CD1c-positive myeloid dendritic cell (primary cell): ENCODE measurements at regions not wholly inside any gene's neighbourhood (a gene's known extent, or its start where the extent isn't known, plus 50 kb on each side); places are given as distances from the start of the nearest gene placed in this dataset.
A peak's percentile ranks its signal among the peaks of the same experiment; 100 is the strongest.
"Not testable (repeated sequence)": the region's sequence is repeated elsewhere in the genome, so short reads cannot be mapped to it uniquely, and the experiment has no call there.

Source experiments
- DNase-seq: peaks from one replicate; pipeline ENCODE4 v3.0.0-alpha.2; 2016; ENCODE audit errors: extremely low spot score

DNA sequence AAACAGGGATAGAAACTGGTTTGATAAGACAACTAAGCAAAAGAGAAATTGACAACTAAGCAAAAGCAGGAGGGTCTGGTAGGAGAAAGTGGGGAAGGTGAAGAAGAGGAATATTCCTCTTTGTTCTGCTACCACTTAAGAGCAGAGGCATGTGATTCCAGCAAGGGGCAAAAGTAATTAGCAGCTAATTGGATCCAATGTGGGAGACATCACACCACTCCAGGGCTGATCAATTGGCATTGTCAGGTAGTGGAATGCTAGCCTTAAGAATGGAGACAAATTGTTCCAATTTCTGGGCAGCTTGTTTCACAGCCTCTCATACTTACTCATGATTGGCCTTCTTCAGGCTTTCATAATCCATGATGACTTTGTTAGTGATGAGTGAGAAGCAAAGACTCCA lies 547.1 kb upstream of the GCFC2 start:
- DNase-seq: no peak

DNA sequence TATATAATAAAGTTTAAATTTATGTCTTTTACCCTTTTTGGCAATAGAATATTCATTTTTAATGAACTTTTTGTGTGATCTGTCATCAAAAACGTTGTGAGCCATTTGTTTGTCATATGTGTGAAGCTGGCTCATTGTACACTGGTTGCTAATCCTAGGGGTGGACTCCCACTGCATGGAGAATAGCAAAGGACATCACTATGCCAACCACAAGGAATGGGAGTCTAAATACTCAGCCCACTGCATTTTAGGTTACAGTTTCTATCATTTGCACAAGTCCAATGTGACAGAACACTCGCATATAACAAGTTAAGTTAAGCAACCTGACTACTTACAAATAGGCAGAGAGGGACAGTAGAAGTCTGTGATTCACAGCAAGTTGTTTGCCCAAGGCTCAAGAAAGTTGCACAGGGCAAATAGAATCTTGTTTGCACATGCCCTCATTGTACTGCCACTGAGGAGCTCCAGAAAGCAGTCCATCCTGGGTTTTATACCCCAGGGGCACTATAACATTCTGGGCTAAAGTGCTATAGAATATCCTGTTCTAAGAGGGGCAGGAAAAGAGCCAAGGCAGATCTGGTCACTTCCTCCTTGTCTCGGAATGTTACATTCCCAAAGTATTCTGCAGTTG lies 545.9 kb upstream of the GCFC2 start:
- no peak for DNase-seq

DNA sequence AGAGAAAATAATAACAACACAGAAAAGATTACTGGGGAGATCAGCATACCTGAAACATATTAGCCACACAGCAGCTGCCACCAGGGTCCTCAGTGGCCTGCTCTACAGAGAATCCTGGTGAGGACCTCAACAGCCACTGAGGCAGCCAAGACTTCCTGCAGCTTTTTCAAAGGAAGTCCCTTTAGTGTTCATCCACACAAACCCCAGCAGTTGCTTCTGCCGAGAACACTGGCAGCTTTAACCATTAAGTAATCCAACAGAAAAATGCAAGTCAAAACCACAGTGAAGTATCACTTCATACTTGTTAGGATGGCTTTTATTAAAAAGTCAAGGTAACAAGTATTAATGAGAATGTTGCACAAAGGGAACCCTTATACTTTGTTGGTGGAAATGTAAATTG lies 542.0 kb upstream of the GCFC2 start:
- DNase-seq: no peak

DNA sequence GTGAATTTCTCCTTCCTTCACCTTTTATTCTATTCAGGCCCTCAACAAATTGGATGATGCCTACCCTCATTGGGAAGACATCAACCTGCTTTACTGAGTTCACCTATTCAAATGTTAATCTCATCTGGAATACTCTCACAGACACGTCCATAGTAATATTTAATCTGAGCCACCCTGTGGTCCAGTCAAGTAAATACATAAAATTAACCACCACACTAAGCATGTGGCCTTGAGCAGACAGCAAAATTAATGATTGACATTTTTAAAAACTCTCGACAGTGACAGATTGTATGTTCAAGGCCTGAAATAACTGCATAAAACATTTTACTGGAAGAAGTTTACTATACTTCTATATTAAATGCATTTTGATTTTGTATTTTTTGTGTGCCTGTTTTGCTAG lies 540.6 kb upstream of the GCFC2 start:
- DNase-seq: no peak

DNA sequence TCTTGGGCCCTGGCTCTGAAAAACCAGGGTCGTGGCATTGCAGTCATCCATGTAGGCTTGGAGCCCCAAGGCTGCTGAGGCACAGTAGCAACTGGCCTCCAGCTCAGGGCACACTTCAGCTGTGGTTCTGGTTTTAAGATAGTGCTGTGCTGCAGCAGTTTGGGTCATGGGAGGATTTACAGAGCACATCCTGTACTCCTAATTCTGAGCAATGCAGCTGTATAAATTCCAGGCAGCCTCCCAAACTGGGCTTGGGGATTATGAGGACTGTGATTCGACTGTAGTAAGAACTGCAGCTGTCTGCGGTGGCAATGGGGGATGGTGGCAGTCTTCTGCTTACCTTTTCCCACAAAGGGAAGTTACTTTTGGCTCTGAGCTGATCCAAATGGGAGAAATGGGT lies 536.3 kb upstream of the GCFC2 start:
- DNase-seq: no peak

DNA sequence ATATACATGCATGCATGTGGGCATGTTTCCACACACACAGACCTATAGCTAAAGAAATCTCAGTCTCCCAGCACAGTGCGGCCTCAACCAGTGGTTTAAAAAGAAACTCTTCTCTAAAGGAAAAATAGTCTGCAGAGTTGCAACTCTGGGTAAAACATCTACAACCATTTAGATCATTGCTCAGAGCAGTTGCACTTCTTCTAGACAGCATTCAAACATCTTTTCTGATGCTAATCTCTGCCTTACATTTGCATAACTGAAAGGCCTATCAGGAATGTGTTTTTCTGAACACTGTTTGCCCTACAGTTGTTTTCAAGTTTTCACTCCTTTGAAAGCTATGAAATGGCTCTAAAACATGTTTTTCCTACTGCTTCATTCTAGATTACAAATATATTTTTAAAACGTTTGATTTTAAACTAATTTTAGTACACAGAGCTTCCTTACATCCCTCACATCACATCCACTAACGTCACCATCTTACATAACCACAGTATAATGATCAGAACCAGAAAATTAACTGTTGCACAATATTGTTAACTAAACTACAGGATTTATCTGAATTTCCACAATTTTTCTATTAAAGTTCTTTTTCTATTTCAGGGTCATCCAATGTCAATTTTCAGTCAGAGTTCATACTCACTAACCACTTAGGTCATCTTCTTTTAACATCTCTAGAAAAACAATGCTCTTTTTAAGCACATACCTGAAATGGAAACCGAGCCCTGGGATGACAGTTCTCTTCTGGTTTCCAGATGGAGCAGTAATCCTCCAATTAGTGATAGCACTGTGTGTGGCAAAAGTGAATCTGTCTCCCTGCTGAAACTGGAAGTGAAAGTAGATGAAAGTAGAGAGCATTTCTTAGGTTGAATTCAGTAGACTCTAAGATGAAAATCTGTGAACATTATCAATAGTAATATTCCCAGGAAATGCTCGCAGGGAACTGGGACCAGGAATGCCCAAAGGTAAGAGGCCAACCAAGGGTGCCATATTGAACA lies 501.6 kb upstream of the GCFC2 start:
- DNase-seq: no peak

DNA sequence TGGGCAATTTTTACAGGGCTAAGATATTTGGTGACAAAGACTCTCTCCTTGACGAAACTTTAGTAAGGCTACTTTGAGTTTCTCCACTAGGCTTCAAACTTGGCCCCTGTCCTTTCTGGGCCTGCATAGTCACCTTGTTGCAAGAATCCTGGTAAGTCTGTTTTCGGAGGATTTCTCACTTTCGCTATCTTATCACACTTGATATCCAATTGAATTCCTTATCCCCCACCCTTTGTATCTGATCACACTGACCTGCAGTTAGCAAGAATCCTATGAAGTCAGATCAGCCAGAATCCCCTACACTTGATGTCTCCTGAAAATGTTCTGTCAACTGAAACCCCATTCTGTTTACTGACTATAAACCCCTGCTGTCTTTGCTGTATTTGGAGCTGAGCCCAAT lies 499.8 kb upstream of the GCFC2 start:
- DNase-seq: no peak

DNA sequence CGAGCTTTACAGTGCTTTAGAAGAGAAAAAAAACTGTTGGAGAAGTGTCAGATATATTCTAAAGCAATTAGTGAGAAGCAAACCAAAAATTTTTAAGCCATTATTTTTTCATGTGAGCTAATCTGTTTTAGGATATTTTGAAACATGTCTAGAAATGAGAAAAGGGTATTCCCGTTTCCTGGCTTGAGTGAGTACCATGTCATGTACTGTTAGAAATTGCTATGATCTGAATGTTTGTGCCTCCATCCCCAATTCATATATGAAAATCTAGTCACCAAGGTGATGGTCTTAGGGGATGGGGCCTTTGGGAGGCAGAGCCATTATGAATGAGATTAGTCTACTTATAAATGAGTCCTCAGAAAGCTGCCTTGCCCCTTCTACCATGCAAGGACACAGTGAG lies 493.3 kb upstream of the GCFC2 start:
- DNase-seq: no peak

DNA sequence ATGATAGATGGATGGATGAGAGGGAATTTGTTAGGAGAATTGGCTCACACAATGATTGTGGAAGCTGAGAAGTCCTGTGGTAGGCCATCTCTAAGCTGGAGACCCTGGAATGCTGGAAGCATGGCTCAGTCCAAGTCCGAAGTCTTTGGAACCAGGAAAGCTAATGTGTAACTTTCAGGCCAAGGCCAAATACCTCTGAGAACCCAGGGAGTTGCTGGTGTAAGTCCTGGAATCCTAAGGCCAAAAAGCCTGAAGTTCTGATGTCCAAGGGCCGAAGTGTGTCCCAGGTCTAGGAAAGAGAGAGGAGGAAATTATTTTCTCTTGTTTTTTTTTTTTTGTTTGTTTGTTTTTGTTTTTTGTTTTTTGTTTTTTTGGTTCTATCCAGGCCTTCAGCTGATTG lies 492.2 kb upstream of the GCFC2 start:
- DNase-seq: no peak

DNA sequence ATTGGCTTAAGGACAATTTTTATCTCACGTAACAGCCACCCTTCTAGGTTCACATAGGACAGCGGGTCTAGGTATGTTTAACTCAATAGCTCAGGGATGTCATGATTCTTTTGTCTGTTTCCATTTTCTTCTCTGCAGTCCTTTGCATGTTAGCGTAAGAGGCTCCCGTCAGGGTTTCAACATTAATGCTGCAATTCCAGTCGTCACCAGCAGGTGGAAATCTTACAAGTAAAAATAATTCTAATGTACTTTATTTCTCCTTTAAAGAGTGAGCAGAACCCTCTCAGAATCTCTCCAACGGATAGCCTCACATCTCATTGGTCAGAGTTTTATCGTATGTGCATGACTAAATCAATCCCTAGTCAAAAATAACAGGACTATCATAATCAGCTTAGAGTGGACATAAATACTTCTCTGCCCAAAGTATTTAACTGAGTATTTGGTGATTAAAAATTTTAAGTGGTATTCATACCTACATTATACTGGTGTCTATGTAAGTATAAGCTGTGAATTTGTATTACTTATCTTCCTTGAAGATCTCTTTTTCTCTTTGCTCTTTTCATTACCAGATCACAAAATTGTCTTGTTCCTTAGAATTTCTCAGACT lies 487.2 kb upstream of the GCFC2 start:
- peak; percentile 48 for DNase-seq

DNA sequence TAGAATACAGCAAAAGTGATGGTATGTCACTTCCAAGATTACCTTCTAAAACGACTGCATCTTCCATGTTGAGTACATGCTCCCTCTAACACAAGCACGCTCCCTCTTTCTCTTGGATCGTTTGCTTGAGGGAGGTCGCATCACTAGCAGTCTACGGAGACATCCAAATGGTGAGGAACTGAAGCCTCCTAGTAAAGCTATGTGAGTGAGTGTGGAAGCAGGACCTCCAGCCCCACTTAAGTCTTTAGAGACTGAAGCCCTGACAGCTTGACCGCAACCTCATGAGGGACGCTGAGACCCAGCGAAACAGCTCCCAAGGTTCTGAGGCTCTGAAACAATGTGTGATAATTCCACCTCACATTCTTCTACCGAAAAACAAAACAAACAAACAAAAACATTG lies 486.7 kb upstream of the GCFC2 start:
- DNase-seq: no peak

DNA sequence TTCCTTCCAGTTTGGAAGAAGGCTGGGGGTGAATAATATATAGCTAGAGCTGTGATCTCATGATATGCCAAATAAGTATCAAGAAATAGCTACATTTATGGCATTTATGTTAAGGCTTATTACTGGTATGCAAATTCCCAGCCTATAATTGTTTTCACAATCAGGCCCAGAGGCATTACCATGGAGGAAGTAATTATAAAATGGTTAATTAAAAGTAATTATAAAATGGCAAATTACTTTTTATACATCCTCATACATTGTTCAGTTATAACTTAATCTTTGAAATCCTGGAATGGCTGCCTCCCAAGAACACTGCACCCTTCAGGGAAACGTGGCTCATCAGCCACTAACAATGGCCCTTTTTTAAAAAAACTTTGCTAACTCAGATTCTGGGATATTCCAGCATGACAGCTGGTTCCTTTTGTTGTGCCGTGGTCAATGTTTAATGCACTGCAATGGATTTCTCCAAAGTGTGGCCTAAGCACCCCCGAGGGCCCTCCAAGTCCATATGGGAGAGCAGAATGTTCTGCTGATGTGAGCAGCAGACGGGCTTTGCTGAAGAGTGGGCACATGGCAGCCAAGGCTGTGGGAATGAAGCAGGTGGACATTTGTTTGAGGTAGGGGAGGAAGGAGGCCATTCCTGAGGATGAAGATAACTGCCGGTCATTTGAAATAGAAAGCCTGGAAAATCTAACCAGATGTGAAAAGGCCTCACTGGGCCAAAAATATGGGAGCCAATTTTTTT lies 483.5 kb upstream of the GCFC2 start:
- DNase-seq: no peak

DNA sequence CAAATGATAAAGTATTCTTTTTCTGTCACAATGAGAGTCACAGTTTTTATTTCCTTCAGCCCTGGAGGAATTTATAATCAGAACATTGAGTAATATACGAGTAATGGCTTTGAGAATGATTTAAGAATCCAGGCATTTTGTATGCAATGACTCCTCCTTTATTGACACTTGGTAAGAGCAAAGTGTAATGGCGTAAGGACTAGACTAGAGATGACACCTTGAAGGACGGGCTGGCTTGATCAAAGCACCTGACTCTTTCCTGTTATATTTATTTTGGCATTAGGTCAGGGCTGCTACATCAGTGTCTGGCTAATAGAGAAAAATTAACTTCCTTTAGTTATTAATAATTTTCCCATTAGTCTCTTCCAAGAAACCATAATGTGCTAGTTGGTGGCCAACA lies 482.4 kb upstream of the GCFC2 start:
- DNase-seq: no peak

DNA sequence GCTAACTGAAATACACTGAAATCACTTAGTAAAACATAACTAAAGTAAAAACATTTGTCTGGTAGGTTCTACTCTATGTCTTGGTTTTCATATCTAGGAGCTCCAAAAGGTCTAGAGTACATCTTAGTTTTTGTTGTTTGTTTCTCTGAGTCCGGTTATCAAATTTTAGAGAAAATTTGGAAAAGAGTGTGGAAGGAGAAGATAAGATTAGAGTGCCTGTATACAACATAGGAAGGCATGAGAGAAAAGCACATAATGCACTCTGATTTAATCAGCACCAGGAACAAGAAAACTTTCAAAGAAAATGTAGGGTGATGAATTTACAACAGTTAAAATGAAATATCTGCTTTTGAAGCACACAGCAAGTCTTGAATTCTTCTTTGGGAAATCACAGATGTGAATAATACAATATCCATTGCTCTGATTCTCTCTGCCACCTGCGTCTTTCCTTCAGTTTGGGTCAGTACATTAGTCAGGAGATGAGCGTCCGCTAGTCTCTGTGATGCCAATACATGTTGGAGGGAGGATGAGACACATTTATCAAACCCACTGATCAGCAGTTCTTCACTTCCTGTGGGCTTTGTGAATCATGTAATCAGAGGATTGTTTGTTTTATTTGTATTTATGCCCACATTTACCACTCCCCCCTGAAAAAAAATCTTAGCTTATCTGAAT lies 477.8 kb upstream of the GCFC2 start:
- DNase-seq: no peak

DNA sequence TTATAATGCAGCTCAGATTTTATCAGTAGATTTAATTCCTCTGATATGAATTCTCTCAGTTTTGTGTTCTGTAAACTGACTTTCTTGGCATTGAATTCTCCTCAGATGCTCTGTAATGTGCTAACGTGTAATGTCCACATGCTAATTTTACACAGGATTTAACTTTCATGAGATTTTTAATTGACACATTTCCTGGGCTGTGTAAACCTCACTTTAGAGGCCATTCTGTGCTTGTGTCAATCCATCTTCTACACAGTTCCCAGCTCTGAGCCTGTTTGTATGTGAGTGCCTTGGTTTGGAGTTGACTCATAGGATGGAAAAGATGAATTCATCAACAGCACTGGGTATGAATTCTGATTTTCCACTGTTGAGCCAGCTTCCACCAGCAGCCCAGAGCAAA lies 476.7 kb upstream of the GCFC2 start:
- no peak for DNase-seq

DNA sequence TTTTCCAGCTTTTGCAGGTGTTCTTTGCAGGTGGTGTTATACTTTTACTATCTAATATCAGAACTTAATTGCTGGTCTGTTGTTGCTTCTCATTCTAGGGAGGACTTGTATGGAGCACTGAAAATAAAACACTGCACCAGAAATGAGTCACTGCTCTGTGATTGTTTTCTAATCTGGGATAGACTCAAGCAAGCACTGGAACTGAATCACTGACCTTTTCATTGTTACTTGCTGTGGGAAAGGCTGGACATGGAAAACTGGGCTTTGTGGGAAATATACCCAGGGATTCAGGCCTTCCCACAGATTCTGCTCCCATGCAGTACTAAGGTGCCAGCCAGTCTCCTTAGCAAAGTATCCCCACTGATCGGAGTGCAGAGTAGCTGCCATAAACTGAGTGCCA lies 470.0 kb upstream of the GCFC2 start:
- DNase-seq: no peak

DNA sequence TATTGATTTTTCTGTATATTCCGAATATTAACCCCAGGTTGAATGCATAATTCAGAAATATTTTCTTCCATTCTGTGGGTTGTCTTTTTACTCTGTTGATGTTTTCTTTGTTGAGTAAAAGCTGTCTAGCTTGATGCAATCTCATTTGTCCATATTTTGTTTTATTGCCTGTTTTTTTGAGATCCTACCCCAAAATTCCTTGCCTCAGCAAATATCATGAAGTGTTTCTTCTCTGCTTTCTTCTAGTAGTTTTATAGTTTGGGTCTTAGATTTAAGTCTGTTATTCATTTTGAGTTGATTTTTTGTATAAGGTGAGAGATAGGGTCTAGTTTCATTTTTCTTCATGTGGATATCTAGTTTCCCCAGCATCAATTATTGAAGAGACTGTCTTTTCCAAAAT lies 467.9 kb upstream of the GCFC2 start:
- DNase-seq: no peak

DNA sequence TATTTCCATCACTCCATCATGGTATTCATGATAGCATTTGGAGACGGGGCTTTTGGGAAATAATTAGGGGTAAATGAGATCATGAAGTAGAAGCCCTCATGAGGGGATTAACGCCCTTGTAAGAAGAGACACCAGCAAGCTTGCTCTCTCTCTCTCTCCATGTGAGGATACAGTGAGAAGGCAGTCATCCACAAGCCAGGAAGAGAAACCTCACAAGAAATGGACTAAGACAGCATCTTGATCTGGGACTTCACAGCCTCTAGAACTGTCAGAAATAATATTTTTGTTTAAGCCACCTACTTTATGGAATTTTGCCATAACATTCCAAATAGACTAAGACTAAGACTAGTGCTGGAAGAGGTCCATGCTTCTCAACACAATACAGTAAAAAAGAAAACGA lies 464.6 kb upstream of the GCFC2 start:
- DNase-seq: no peak

DNA sequence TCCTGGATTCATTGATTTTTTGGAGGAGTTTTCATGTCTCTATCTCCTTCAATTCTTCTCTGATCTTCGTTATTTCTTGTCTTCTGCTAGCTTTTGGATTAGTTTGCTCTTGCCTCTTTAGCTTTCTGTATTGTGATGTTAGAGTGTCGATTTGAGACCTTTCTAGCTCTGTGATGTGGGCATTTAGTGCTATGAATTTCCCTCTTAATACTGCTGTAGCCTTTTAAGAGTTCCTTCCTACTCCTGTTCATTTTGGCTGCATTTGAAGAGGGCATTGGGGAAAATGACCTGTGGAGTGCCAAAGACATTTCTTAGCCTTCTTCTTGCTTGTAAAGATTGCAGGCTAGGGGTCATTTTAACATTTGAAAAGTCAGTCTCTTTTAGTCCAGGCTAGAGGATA lies 463.8 kb upstream of the GCFC2 start:
- DNase-seq: no peak

DNA sequence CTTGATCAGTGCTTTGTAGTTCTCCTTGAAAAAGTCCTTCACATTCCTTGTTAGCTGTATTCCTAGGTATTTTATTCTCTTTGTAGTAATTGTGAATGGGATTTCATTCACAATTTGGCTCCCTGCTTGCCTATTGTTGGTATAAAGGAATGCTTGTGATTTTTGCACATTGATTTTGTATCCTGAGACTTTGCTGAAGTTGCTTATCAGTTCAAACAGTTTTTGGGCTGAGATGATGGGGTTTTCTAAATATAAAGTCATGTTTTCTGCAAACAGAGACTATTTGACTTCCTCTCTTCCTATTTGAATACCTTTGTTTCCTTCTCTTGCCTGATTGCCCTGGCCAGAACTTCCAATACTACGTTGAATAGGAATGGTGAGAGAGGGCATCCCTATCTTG lies 462.5 kb upstream of the GCFC2 start:
- not testable (repeated sequence) for DNase-seq

DNA sequence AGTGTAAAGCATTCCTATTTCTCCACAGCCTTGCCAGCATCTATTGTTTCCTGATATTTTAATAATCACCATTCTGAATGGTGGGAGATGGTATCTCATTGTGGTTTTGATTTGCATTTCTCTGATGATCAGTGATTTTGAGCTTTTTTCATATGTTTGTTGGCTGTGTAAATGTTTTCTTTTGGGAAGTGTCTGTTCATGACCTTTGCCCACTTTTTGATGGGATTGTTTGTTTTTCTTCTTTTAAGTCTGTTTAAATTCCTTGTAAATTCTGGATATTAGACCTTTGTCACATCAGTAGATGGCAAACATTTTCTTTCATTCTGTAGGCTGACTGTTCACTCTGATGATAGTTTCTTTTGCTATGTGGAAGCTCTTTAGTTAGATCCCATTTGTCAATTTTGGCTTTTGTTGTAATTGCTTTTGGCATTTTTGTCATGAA lies 461.5 kb upstream of the GCFC2 start:
- not testable (repeated sequence) for DNase-seq

DNA sequence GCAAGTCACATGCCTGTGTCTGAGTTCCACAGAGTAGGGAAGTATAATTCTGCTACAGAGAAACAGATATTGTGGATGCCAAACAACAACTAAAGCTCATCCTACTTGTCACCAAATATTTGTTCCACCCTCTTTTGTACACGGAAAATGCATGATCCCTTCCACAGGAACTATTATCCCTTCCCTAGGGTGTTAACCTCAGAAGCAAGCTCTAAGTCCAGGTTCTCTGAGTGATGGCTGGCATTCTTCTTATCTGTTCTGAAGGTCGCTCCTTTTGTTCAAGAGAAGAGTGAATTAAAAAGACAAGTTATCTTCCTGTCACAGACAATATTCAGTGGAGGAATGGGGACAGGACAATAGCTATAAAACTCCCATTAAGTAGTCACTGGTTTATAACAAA lies 460.1 kb upstream of the GCFC2 start:
- no peak for DNase-seq
